Lower leg skin (tissue), 3 donors: ENCODE measurements at regions not wholly inside any gene's neighbourhood (a gene's known extent, or its start where the extent isn't known, plus 50 kb on each side); places are given as distances from the start of the nearest gene placed in this dataset.

ENCODE experiments used
- CTCF ChIP-seq, 3 donors: fragments of 450-650 bp; IDR thresholded peaks; one replicate each; pipeline ENCODE4 v1.5.1; 2016; ENCODE audit warnings: antibody characterized with exemption in 3 of 3, mild to moderate bottlenecking in 3 of 3, moderate library complexity in 2 of 3
- POLR2A ChIP-seq, 2 donors: fragments of 450-650 bp; IDR thresholded peaks; one replicate each; pipeline ENCODE4 v1.6.1; 2016 to 2017; ENCODE audit warnings: antibody characterized with exemption in 2 of 2, mild to moderate bottlenecking in 1 of 2, moderate library complexity in 1 of 2

- no peak for TF ChIP-seq CTCF (IDR thresholded peaks at IDR 0.05)
- TF ChIP-seq POLR2A (IDR thresholded peaks at IDR 0.05), result no peak
Observed at GRCh38 chr14:62645649-62646048, 399.6 kb downstream of the KCNH5 start.
